Activated T-cell treated with anti-CD3 and anti-CD28 coated beads, Interleukin-2, amount 50 U/mL, for 24 hours (primary cell): ENCODE measurements at regions not wholly inside any gene's neighbourhood (a gene's known extent, or its start where the extent isn't known, plus 50 kb on each side); places are given as distances from the start of the nearest gene placed in this dataset.
"Not testable (repeated sequence)": the region's sequence is repeated elsewhere in the genome, so short reads cannot be mapped to it uniquely, and the experiment has no call there.

Experiments
- DNase-seq: peaks from one replicate; pipeline ENCODE4 v3.0.0-alpha.2; 2020
- H3K27ac Mint-ChIP-seq: 2 replicates; pipeline ENCODE4 v1.8.0; 2020; ENCODE audit warnings: mild to moderate bottlenecking, mixed read lengths
- H3K27me3 Mint-ChIP-seq: 2 replicates; pipeline ENCODE4 v1.8.0; 2020; ENCODE audit warnings: mixed read lengths
- H3K36me3 Mint-ChIP-seq: 2 replicates; pipeline ENCODE4 v1.8.0; 2020; ENCODE audit warnings: low read depth, mixed read lengths
- H3K4me1 Mint-ChIP-seq: 2 replicates; pipeline ENCODE4 v1.8.0; 2020; ENCODE audit warnings: low read depth, mixed read lengths
- H3K4me3 Mint-ChIP-seq: 2 replicates; pipeline ENCODE4 v1.8.0; 2020; ENCODE audit warnings: mild to moderate bottlenecking, moderate library complexity, mixed read lengths
- H3K9me3 Mint-ChIP-seq: 2 replicates; pipeline ENCODE4 v1.8.0; 2020; ENCODE audit warnings: mixed read lengths

- no peak overlapping the region for H3K27ac Mint-ChIP-seq
- no peaks in the 10 kb centered on the region for H3K36me3 Mint-ChIP-seq
- no peaks in the 10 kb centered on the region for H3K4me1 Mint-ChIP-seq
- DNase-seq: no peak
- H3K4me3 Mint-ChIP-seq: no peak overlapping the region
- peaks cover 3% of the 10 kb centered on the region for H3K27me3 Mint-ChIP-seq
- H3K9me3 Mint-ChIP-seq: peaks cover 2% of the 10 kb centered on the region
Measured at GRCh38 chr7:69516238-69516820, 81.9 kb upstream of the AUTS2 start.

DNA sequence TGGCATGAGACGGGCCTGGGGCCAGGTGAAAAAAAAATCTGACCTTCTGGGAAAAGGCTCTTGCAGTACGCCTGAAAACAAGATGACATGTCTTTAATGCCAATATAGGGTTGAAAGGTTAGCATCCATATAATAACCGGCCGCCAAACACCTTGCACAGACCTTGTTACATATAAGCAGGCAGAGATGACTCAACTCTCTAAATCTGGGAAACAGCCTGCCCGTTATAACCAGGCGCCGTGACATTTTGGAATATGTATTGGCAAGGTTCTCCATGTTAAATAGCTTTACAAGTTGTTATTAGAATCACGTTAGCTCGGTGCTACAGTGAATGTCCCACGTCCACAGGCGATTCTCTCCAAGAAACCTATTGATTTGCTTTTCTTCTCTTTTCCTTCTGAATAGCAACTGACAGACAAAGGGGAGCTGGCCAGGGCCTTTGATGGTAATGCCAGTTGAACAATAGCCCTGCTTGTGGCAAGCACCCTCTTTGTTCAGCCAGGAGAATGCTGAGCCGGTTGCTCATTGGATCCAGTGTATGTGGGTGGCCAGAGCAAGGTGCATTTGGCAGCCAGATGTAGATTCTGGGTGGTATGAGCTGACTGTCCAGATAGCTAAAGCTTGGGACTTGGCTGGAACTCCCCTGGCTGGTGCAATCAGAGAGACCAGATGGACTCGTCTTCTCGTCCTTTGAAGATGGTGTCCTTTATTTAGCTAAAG lies 80.1 kb upstream of the AUTS2 start:
- no peak overlapping the region for H3K4me3 Mint-ChIP-seq
- H3K27me3 Mint-ChIP-seq: peaks cover 3% of the 10 kb centered on the region
- H3K27ac Mint-ChIP-seq: no peak overlapping the region
- H3K4me1 Mint-ChIP-seq: no peaks in the 10 kb centered on the region
- DNase-seq: no peak
- H3K9me3 Mint-ChIP-seq: peaks cover 2% of the 10 kb centered on the region
- H3K36me3 Mint-ChIP-seq: no peaks in the 10 kb centered on the region

GRCh38 chr7:69518705-69519077 lies 79.6 kb upstream of the AUTS2 start:
- DNase-seq: no peak
- Mint-ChIP-seq H3K36me3 (no peaks in the 10 kb centered on the region), H3K27ac (no peak overlapping the region), H3K27me3 (peaks cover 3% of the 10 kb centered on the region), H3K4me3 (no peak overlapping the region), H3K4me1 (no peaks in the 10 kb centered on the region), H3K9me3 (peaks cover 2% of the 10 kb centered on the region)

- DNase-seq: no peak
- Mint-ChIP-seq H3K27ac (no peak overlapping the region), H3K36me3 (no peaks in the 10 kb centered on the region), H3K27me3 (peaks cover 2% of the 10 kb centered on the region), H3K4me1 (no peaks in the 10 kb centered on the region), H3K9me3 (no peaks in the 10 kb centered on the region), H3K4me3 (no peak overlapping the region)
Measured at GRCh38 chr7:69526570-69526969, 71.7 kb upstream of the AUTS2 start.

DNA sequence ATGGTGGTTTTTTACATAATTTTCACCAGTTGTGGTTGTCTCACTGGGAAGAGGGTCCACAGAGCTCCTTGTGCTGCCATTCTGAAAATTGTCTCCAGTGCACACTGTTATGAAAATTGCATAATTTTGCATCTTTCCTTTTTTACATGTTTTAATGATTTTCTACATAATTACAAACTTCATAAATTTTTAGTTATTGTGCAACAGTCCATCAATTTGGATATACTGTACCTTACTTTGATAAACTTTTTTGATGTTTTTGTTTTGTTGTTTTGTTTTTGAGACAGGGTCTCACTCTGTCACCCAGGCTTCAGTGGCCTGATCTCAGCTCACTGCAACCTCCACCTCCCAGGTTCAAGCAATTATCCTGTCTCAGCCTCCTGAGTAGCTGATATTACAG lies 70.6 kb upstream of the AUTS2 start:
- Mint-ChIP-seq H3K4me1 (no peaks in the 10 kb centered on the region), H3K9me3 (no peaks in the 10 kb centered on the region), H3K4me3 (no peak overlapping the region), H3K27ac (no peak overlapping the region), H3K27me3 (peaks cover 2% of the 10 kb centered on the region), H3K36me3 (no peaks in the 10 kb centered on the region)
- no peak for DNase-seq

GRCh38 chr7:69531050-69531449 lies 67.2 kb upstream of the AUTS2 start:
- Mint-ChIP-seq H3K36me3 (no peaks in the 10 kb centered on the region), H3K4me3 (no peak overlapping the region), H3K27me3 (peaks cover 5% of the 10 kb centered on the region), H3K4me1 (no peaks in the 10 kb centered on the region), H3K27ac (no peak overlapping the region), H3K9me3 (no peaks in the 10 kb centered on the region)
- DNase-seq: no peak

DNA sequence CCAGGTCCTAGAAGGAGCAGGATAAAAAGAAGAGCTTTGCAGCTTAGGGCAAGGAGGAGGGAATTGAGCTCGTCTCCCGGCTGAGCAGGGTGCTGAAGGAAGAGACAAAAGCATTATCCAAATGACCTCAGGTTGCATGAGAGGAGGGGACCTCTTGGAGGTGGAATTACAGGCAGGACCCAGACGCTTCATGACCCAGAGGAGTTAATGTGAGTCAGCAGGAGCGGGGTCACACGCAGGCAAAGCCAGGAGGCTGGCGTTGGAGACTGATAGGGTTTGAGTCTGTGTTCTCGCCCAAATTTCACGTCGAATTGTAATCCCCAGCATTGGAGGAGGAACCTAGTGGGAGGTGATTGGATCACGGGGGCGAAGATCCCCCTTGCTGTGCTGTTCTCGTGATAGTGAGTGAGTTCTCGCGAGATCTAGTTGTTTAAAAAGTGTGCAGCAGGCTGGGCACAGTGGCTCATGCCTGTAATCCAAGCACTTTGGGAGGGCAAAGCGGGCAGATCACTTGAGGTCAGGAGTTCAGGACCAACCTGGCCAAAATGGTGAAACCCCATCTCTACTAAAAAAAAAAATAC lies 63.7 kb upstream of the AUTS2 start:
- DNase-seq: no peak
- Mint-ChIP-seq H3K9me3 (no peaks in the 10 kb centered on the region), H3K4me1 (no peaks in the 10 kb centered on the region), H3K4me3 (no peak overlapping the region), H3K27ac (no peak overlapping the region), H3K36me3 (no peaks in the 10 kb centered on the region), H3K27me3 (peaks cover 2% of the 10 kb centered on the region)

GRCh38 chr7:69537691-69538090 lies 60.6 kb upstream of the AUTS2 start:
- H3K9me3 Mint-ChIP-seq: peaks cover 2% of the 10 kb centered on the region
- H3K27me3 Mint-ChIP-seq: peaks cover 2% of the 10 kb centered on the region
- no peak overlapping the region for H3K4me3 Mint-ChIP-seq
- DNase-seq: no peak
- H3K4me1 Mint-ChIP-seq: no peaks in the 10 kb centered on the region
- H3K27ac Mint-ChIP-seq: no peak overlapping the region
- no peaks in the 10 kb centered on the region for H3K36me3 Mint-ChIP-seq

DNA sequence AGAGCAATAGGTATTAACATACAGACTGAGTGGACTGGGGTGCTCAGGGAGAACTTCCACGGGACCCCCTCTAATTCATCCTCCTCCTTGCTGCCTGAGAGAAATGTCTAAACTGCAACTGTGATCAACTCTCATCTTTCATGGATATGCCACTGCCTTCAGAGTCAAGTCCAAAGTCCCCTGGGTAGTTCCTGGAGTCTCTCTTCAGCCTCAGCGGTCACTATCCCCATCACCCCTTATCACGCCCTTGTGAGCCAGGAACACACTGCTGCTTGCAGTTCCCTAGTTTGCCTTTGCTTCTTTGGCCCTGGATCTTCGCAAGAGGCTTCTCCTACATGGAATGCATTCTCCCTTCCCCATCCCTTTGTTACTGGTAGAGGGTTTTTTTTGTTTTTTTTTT lies 58.7 kb upstream of the AUTS2 start:
- peaks cover 3% of the 10 kb centered on the region for H3K9me3 Mint-ChIP-seq
- DNase-seq: no peak
- no peak overlapping the region for H3K4me3 Mint-ChIP-seq
- H3K36me3 Mint-ChIP-seq: no peaks in the 10 kb centered on the region
- no peaks in the 10 kb centered on the region for H3K4me1 Mint-ChIP-seq
- peaks cover 2% of the 10 kb centered on the region for H3K27me3 Mint-ChIP-seq
- H3K27ac Mint-ChIP-seq: no peak overlapping the region

- DNase-seq: no peak
- Mint-ChIP-seq H3K4me1 (no peaks in the 10 kb centered on the region), H3K27me3 (no peaks in the 10 kb centered on the region), H3K36me3 (no peaks in the 10 kb centered on the region), H3K27ac (no peak overlapping the region), H3K4me3 (no peak overlapping the region), H3K9me3 (peaks cover 3% of the 10 kb centered on the region)
Measured at GRCh38 chr7:69540287-69540686, 58.0 kb upstream of the AUTS2 start.

DNA sequence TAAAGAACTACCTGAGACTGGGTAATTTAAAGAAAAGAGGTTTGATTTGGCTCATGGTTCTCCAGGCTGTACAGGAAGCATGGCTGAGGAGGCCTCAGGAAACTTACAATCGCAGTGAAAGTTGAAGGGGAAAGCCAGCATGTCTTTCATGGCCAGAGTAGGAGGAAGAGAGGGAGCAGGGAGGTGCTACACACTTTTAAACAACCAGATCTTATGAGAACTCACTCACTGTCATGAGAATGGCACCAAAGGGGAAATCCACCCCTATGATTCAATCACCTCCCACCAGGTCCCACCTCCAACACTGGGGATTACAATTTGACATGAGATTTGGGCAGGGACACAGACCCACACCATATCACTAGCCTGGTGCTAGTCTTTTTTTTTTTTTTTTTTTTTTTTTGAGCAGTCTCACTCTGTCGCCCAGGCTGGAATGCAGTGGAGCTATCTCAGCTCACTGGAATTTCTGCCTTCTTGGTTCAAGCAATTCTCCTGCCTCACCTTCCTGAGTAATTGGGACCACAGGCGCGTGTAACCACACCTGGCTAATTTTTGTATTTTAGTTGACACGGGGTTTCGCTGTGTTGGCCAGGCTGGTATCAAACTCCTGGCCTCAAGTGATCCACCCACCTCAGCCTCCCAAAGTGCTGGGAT lies 56.4 kb upstream of the AUTS2 start:
- H3K27me3 Mint-ChIP-seq, H3K4me3 Mint-ChIP-seq, DNase-seq, H3K9me3 Mint-ChIP-seq, H3K4me1 Mint-ChIP-seq, H3K27ac Mint-ChIP-seq, H3K36me3 Mint-ChIP-seq: not testable (repeated sequence)

DNA sequence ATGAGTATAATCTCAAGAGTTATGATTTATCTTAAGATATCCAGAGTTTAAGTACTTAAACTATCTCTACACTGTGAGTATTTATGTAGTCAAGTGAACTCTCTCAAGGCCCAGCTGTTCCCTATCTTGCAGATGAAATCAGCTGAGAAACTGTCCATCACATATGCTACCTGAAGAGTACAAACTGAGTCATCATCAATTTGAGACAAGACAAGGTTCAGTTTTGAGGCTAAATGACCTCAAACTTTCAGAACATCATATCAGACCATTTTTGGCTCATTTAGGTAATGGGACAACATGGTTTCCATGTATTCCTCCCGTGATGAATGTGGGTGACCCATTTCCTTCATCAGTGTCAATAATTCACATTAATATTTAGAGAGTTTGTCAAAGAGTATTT lies 53.1 kb upstream of the AUTS2 start:
- Mint-ChIP-seq H3K4me1 (no peaks in the 10 kb centered on the region), H3K27me3 (no peaks in the 10 kb centered on the region), H3K9me3 (peaks cover 3% of the 10 kb centered on the region), H3K36me3 (no peaks in the 10 kb centered on the region), H3K27ac (no peak overlapping the region), H3K4me3 (no peak overlapping the region)
- no peak for DNase-seq
